NCI-H146 treated with DMSO at 0.1 percent for 48 hours (cell line): ENCODE measurements at regions not wholly inside any gene's neighbourhood (a gene's known extent, or its start where the extent isn't known, plus 50 kb on each side); places are given as distances from the start of the nearest gene placed in this dataset.

ENCODE experiments used
- DNase-seq: peaks from one replicate; lab custom pipeline; 2025; ENCODE audit not compliant: unreplicated experiment; lab: John Stamatoyannopoulos, UW

- no peak for DNase-seq
Measured at GRCh38 chr16:6341981-6342380, 990.7 kb upstream of the RBFOX1 start.

GRCh38 chr16:6335072-6335471 lies 997.6 kb upstream of the RBFOX1 start:
- DNase-seq = no peak

- no peak for DNase-seq
Measured at GRCh38 chr16:6331770-6332169, 1000.9 kb upstream of the RBFOX1 start.

- no peak for DNase-seq
Measured at GRCh38 chr16:6317934-6318333, 1014.7 kb upstream of the RBFOX1 start.

- no peak for DNase-seq
Measured at GRCh38 chr16:6309271-6309670, 1023.4 kb upstream of the RBFOX1 start.

- DNase-seq = no peak
Measured at GRCh38 chr16:6308176-6308575, 1024.5 kb upstream of the RBFOX1 start.

GRCh38 chr16:6300523-6300922 lies 1032.1 kb upstream of the RBFOX1 start:
- no peak for DNase-seq

- DNase-seq = no peak
Measured at GRCh38 chr16:6297666-6298410, 1034.8 kb upstream of the RBFOX1 start.

GRCh38 chr16:6286176-6286575 lies 1046.5 kb upstream of the RBFOX1 start:
- no peak for DNase-seq

- no peak for DNase-seq
Measured at GRCh38 chr16:6284731-6285130, 1047.9 kb upstream of the RBFOX1 start.

- no peak for DNase-seq
Measured at GRCh38 chr16:6281994-6282393, 1050.7 kb upstream of the RBFOX1 start.

- DNase-seq = no peak
Measured at GRCh38 chr16:6281274-6281673, 1051.4 kb upstream of the RBFOX1 start.

- no peak for DNase-seq
Measured at GRCh38 chr16:6280055-6280454, 1052.6 kb upstream of the RBFOX1 start.

GRCh38 chr16:6279286-6279685 lies 1053.4 kb upstream of the RBFOX1 start:
- DNase-seq = no peak

GRCh38 chr16:6274351-6274750 lies 1058.3 kb upstream of the RBFOX1 start:
- no peak for DNase-seq

GRCh38 chr16:6267682-6268081 lies 1065.0 kb upstream of the RBFOX1 start:
- no peak for DNase-seq

GRCh38 chr16:6266703-6267102 lies 1065.9 kb upstream of the RBFOX1 start:
- no peak for DNase-seq

- DNase-seq = no peak
Measured at GRCh38 chr16:6265968-6266367, 1066.7 kb upstream of the RBFOX1 start.

- DNase-seq = no peak
Measured at GRCh38 chr16:6258056-6258455, 1074.6 kb upstream of the RBFOX1 start.

GRCh38 chr16:6252541-6252940 lies 1080.1 kb upstream of the RBFOX1 start:
- no peak for DNase-seq

- no peak for DNase-seq
Measured at GRCh38 chr16:6250511-6250910, 1082.1 kb upstream of the RBFOX1 start.

GRCh38 chr16:6249863-6250262 lies 1082.8 kb upstream of the RBFOX1 start:
- no peak for DNase-seq

- DNase-seq = no peak
Measured at GRCh38 chr16:6248199-6248598, 1084.4 kb upstream of the RBFOX1 start.
